Skeletal muscle tissue (tissue), 3 donors: ENCODE measurements at regions not wholly inside any gene's neighbourhood (a gene's known extent, or its start where the extent isn't known, plus 50 kb on each side); places are given as distances from the start of the nearest gene placed in this dataset.

Experiments used
- H3K27ac ChIP-seq: one replicate; pipeline ENCODE4 v1.7.0; 2013; ENCODE audit warnings: mild to moderate bottlenecking, low read depth, low read length, inconsistent platforms
- H3K27me3 ChIP-seq, 3 donors: one replicate each; pipeline ENCODE4 v1.7.0; 2013; ENCODE audit warnings: low read length in 3 of 3; ENCODE audit not compliant: control insufficient read depth in 3 of 3, insufficient read depth in 3 of 3
- H3K36me3 ChIP-seq, 3 donors: one replicate each; pipeline ENCODE4 v1.7.0; 2013; ENCODE audit warnings: low read length in 3 of 3; ENCODE audit not compliant: control insufficient read depth in 3 of 3, insufficient read depth in 3 of 3
- H3K4me1 ChIP-seq, 3 donors: one replicate each; pipeline ENCODE4 v1.7.0; 2013; ENCODE audit warnings: low read length in 3 of 3, mild to moderate bottlenecking in 3 of 3; ENCODE audit not compliant: control insufficient read depth in 3 of 3, insufficient read depth in 3 of 3
- H3K4me3 ChIP-seq, 3 donors: one replicate each; pipeline ENCODE4 v1.7.0; 2013; ENCODE audit warnings: low read length in 3 of 3
- H3K9ac ChIP-seq, 3 donors: one replicate each; pipeline ENCODE4 v1.7.0; 2013; ENCODE audit warnings: low read length in 3 of 3, mild to moderate bottlenecking in 3 of 3, moderate library complexity in 2 of 3, low read depth in 1 of 3
- H3K9me3 ChIP-seq, 3 donors: one replicate each; pipeline ENCODE4 v1.7.0; 2013; ENCODE audit warnings: low read length in 3 of 3; ENCODE audit not compliant: control insufficient read depth in 3 of 3
- donor health status: Osteomylitis.

DNA sequence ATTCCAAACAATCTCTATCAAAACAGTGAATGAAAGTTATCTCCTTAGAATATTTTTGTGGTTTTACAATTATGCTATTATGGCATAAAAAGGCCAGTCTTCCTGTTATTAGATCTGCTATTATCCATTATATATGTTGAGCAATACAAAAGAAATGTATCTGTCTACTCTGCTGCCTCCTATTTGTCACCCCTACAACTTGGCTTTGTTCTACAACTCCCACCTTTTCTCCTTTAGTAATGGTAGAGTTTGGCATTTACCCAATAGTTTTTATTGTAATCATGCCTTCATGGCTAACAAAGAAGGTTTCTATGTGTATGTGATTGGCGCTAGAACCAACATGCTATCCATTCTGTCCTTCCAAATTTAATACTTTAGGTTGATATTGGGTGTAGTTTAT, 189.2 kb upstream of the PRDM9 start:
- H3K4me1 ChIP-seq: no peaks in the 10 kb centered on the region
- no peaks in the 10 kb centered on the region for H3K9me3 ChIP-seq
- H3K4me3 ChIP-seq: no peak overlapping the region
- no peak overlapping the region for H3K27ac ChIP-seq
- no peaks in the 10 kb centered on the region for H3K36me3 ChIP-seq
- no peak overlapping the region for H3K9ac ChIP-seq
- no peaks in the 10 kb centered on the region for H3K27me3 ChIP-seq

DNA sequence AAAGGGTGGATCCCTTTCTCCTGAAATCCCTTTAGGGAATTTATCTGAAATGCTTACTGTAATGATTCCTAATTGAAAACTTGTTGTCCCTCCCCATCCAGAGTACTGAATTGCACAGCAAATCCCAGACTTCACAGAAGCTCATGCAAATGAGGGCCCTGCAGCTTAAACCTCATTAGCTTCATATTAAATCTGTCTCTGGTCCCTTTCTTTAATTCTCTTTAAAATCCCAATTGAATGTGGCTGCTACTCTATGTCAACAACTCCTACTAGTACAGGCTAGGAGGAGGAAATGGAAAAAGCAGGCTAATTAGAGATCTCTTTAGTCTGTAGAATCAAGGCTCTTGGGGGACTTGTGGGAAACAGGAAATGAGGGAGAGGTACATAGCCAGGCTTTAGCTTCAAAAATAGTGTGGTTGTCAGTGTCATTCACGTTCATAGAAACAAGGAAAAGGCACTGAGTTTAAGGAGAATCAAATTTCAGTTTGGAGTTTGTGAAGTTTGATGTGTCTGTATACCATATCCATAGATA, 191.3 kb upstream of the PRDM9 start:
- no peaks in the 10 kb centered on the region for H3K27me3 ChIP-seq
- H3K9me3 ChIP-seq: no peaks in the 10 kb centered on the region
- no peak overlapping the region for H3K27ac ChIP-seq
- H3K9ac ChIP-seq: no peak overlapping the region
- H3K4me1 ChIP-seq: no peaks in the 10 kb centered on the region
- no peak overlapping the region for H3K4me3 ChIP-seq
- H3K36me3 ChIP-seq: no peaks in the 10 kb centered on the region

DNA sequence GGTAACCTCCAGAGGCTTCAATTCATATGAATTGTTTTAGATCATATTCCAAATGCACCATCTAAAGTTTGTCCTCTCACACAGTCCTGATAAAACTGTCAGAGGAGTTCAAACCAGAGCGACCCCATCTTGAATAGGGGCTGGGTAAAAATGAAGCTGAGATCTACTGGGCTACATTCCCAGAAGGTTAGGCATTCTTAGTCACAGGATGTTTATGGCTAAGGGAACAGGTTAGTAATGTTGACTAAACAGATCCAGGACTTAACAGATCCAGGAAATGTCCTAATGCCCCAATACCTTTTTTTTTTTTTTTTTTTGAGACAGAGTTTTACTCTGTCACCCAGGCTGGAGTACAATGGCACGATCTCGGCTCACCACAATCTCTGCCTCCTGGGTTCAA, 192.6 kb upstream of the PRDM9 start:
- no peak overlapping the region for H3K27ac ChIP-seq
- H3K4me1 ChIP-seq: no peaks in the 10 kb centered on the region
- no peaks in the 10 kb centered on the region for H3K9me3 ChIP-seq
- no peaks in the 10 kb centered on the region for H3K36me3 ChIP-seq
- H3K9ac ChIP-seq: no peak overlapping the region
- H3K4me3 ChIP-seq: no peak overlapping the region
- H3K27me3 ChIP-seq: no peaks in the 10 kb centered on the region

DNA sequence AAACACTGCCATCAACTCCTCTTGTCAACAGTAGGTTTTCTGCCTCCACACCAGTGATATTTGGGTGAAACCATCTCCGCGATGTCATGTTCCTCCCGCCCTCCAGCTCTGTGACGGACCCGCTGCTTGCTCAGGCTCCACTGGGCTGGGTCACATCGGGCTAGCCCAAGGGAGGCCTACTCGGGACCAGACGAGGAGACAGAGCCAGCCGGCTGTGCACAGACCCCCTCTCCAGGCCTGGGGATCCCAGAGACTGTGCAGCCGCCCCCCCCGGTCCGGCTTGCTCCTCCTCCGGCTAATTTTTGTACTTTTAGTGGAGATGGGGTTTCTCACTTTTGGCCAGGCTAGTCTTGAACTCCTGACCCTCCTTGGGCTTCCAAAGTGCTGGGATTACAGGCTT, 202.4 kb upstream of the PRDM9 start:
- H3K9me3 ChIP-seq: no peaks in the 10 kb centered on the region
- H3K4me1 ChIP-seq: no peaks in the 10 kb centered on the region
- H3K9ac ChIP-seq: no peak overlapping the region

DNA sequence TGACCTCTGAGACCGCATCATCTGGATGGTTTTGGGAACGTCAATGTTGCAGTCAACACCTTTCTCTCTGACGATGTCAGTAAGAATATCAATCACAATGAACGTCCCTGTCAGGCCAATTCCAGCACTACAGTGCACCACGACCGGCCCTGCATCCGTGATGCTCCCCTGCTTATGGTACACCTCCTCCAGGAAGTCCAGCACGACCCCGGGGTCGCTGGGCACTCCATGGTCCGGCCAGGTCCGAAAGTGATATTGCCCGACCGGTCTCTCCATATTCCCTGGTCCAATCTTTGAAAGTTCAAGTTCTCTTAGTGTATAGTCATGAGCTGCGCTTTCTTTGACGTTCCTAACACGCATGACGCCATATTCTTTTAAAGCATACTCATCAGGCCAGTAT, 203.6 kb upstream of the PRDM9 start:
- Histone ChIP-seq H3K27ac (no peak overlapping the region), H3K36me3 (no peaks in the 10 kb centered on the region), H3K27me3 (no peaks in the 10 kb centered on the region), H3K4me1 (no peaks in the 10 kb centered on the region), H3K9ac (no peak overlapping the region), H3K4me3 (no peak overlapping the region), H3K9me3 (no peaks in the 10 kb centered on the region)

More for the DNA sequence above, 202.4 kb upstream of the PRDM9 start:
- Histone ChIP-seq H3K36me3 (no peaks in the 10 kb centered on the region), H3K4me3 (no peak overlapping the region), H3K27me3 (no peaks in the 10 kb centered on the region), H3K27ac (no peak overlapping the region)

DNA sequence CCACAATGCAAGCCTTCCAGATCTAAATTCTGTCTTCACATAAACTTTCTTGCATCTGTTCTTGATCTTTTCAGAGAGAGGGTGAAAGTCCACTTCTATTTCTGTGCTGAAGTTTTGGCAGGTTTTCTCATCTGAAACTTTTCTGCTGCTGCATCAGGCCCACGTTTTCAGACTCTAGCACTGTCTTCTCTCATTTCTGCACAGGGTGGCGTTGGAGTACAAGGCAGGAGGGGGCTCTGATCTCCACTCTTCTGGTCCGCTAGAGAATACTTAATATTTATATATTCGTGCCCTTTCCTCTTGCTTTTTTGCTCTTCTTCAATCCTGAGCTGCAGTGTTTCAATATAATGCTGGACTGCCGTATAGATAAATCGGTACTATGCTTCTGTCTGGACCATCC, 204.0 kb upstream of the PRDM9 start:
- no peaks in the 10 kb centered on the region for H3K36me3 ChIP-seq
- no peaks in the 10 kb centered on the region for H3K9me3 ChIP-seq
- no peak overlapping the region for H3K4me3 ChIP-seq
- H3K27me3 ChIP-seq: no peaks in the 10 kb centered on the region
- H3K4me1 ChIP-seq: no peaks in the 10 kb centered on the region
- no peak overlapping the region for H3K9ac ChIP-seq
- H3K27ac ChIP-seq: no peak overlapping the region

DNA sequence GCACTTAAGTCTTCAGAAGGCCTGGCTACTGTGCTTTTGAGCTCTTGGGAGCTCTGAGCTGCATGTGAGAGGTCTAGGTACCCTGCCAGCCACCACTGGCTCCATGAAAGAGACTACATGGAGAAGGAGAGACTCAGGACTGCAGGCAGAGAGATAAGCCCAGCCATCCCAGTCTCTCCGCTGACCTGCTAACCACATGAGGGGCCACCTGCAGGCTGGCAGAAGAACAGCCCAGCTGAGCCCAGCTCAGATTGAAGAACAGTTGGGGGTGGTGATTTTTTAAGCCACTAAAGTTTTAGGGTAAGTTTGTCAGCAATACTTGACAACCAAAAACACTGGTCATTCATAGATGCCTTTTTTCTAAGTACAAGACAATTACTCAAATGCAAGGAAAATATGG, 205.0 kb upstream of the PRDM9 start:
- no peaks in the 10 kb centered on the region for H3K4me1 ChIP-seq
- H3K36me3 ChIP-seq: no peaks in the 10 kb centered on the region
- H3K4me3 ChIP-seq: no peak overlapping the region
- H3K27ac ChIP-seq: no peak overlapping the region
- no peaks in the 10 kb centered on the region for H3K9me3 ChIP-seq
- H3K9ac ChIP-seq: no peak overlapping the region
- no peaks in the 10 kb centered on the region for H3K27me3 ChIP-seq

DNA sequence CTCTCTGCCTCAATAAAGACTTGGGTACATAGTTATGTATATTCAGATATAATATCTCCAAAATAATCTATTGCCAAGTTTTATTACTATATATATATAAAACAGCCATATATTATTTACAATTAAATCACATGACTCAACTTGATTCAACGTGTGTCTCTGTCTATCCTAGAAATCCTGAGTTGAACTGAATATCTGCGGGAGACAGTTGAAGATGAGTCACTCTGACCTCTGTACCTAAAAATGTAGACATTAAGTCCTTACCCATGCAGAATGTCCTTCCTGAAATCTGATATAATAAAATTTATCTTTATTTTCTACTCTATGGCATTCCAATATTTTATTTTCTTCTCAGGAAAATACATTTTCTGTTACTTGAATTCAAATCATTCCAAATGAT, 218.2 kb upstream of the PRDM9 start:
- Histone ChIP-seq H3K4me1 (no peaks in the 10 kb centered on the region), H3K27ac (no peak overlapping the region), H3K9ac (no peak overlapping the region), H3K27me3 (no peaks in the 10 kb centered on the region), H3K4me3 (no peak overlapping the region), H3K9me3 (no peaks in the 10 kb centered on the region), H3K36me3 (no peaks in the 10 kb centered on the region)

DNA sequence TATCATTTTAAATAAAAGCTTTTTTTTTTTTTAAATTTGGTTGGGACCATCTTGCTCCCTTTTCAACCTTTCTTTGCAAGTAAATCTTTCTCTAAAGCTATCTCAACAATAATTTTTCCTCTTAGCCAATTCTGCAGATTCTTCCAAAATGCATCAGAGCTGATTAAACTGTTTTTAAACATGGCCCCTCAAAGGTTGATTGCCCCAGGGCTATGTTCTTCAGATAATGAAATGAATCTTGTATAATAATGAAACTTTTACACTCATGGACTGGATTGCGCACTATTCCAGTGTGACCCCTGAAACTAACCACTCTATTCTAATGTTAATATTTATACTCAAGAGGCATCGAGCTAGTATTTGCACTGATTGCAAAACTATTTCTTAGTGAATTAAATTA, 222.8 kb upstream of the PRDM9 start:
- Histone ChIP-seq H3K9me3 (no peaks in the 10 kb centered on the region), H3K27ac (no peak overlapping the region)

DNA sequence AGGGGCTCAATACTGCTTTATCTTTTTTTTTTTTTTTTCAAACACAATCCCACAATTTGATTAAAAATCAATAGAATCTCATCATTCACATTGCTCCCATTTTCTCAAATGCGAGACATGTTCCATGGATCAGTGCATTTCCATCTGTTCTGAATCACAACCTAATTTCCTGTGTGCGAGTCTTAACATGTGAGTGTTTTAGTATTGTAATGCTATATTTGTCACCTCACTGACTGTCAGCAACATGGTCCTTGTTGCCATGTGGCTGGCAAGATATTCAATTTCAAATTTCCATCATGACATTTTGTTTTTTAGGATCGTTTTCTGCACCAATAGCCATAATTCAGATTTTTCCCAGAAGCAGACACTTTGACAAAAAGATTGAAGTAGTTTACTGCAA, 233.2 kb upstream of the PRDM9 start:
- no peaks in the 10 kb centered on the region for H3K4me1 ChIP-seq

More for the DNA sequence above, 222.8 kb upstream of the PRDM9 start:
- H3K36me3 ChIP-seq: no peaks in the 10 kb centered on the region
- no peak overlapping the region for H3K9ac ChIP-seq
- no peaks in the 10 kb centered on the region for H3K4me1 ChIP-seq
- H3K27me3 ChIP-seq: no peaks in the 10 kb centered on the region
- no peak overlapping the region for H3K4me3 ChIP-seq

DNA sequence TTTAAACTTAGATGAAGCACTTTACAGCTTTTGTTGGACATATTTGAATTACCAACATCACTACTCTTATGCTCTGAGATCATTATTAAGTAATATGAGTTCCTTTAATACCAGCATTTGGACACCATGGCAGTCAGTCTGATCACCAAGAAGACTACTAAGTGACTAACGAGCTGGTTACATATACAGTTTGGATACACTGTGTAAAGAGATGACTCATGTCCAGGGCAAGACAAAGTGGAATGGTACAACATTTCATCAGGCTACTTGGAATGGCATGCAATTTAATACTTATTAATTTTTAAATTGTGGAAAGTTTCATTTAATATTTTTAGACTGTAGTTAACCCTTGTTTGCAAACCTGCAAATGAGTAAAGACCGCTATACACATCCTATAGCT, 237.4 kb upstream of the PRDM9 start:
- Histone ChIP-seq H3K9me3 (no peaks in the 10 kb centered on the region), H3K4me3 (no peak overlapping the region), H3K9ac (no peak overlapping the region), H3K27me3 (no peaks in the 10 kb centered on the region), H3K27ac (no peak overlapping the region), H3K4me1 (no peaks in the 10 kb centered on the region), H3K36me3 (no peaks in the 10 kb centered on the region)

More for the DNA sequence above, 233.2 kb upstream of the PRDM9 start:
- Histone ChIP-seq H3K27me3 (no peaks in the 10 kb centered on the region), H3K9me3 (no peaks in the 10 kb centered on the region), H3K9ac (no peak overlapping the region), H3K27ac (no peak overlapping the region), H3K4me3 (no peak overlapping the region), H3K36me3 (no peaks in the 10 kb centered on the region)
